Urinary bladder (tissue), 3 donors: ENCODE measurements at regions not wholly inside any gene's neighbourhood (a gene's known extent, or its start where the extent isn't known, plus 50 kb on each side); places are given as distances from the start of the nearest gene placed in this dataset.
A peak's percentile ranks its signal among the peaks of the same experiment; 100 is the strongest.

Source experiments
- DNase-seq: peaks from one replicate; pipeline ENCODE4 v3.0.0-alpha.2; 2015; ENCODE audit errors: extremely low spot score
- H3K27ac ChIP-seq: one replicate; pipeline ENCODE4 v1.5.1; 2013; ENCODE audit warnings: low read depth, mild to moderate bottlenecking, moderate library complexity
- H3K36me3 ChIP-seq: one replicate; pipeline ENCODE4 v1.6.1; 2013; ENCODE audit warnings: mild to moderate bottlenecking, moderate library complexity; ENCODE audit not compliant: insufficient read depth
- H3K4me1 ChIP-seq: one replicate; pipeline ENCODE4 v1.6.1; 2013; ENCODE audit warnings: mild to moderate bottlenecking, moderate library complexity; ENCODE audit not compliant: insufficient read depth
- H3K4me3 ChIP-seq: one replicate; pipeline ENCODE4 v1.5.1; 2013; ENCODE audit warnings: low read depth, low read length
- WGBS: extraction: QIAGEN DNeasy Blood & Tissue Kit; methylation state at CpG from one replicate; pipeline ENCODE4 v1.1.7; 2013; 5-methylcytosine and 5-hydroxymethylcytosine counted together
- donor health status: healthy with polysubstance abuse.
- donor health status: healthy.

DNA sequence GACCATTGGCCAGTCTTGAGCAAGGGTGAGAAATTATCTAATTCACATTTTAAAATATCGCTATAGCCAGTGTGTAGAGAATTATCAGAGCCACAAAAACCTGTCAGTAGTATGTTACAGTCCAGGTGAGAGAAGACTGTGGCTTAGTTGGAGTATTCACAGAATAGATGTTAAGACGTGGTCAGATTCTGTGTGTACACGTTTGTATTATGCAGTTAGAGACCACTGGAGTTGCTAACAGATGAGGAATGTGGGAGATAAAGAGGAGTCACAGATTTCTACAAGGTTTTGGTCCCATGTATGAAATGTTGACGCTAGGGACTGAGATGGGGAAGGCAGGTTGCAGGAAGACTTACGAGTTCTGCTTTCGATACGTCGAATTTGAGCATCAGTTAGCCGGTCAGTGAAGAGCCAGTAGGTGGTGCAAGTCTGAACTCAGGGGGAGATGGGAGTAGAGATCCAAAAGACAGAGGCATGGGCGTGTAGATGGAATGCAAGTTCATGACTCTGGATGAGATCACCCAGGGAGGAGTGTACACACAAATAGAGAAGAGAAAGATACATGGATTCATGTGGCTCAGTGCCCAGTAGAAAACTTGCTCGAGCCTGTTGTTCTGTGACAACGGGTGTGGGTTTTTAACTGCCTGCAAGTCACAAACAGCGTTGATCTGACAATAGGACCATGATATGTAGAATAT lies 114.8 kb upstream of the FLRT2 start:
- Histone ChIP-seq H3K27ac (no peak overlapping the region), H3K4me3 (no peak overlapping the region), H3K36me3 (no peaks in the 10 kb centered on the region), H3K4me1 (no peaks in the 10 kb centered on the region)
- 51% methylated on average over 13 of the region's 13 CpGs for WGBS
- peak; percentile 91 for DNase-seq

DNA sequence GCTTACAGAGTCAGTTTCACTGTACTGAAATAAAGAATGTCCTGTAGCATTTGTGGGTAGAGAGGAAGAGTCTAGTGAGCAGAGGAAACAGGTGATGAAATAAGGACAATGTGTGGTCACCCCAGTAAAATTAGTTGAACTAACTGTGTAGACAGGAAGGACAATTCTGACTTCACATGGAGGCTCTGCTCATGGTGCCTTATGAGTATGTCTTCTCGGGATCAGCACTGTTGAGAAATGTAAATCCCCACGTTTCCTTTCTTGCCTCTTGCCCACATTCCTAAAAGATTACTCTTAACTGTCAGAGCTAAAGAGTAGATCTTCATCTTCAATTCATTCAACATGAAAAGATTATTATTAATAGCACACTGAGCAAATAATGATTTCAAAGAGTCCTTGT lies 113.2 kb upstream of the FLRT2 start:
- no peak for DNase-seq
- H3K27ac ChIP-seq = peak overlapping the region; percentile 10
- H3K4me3 ChIP-seq = no peak overlapping the region
- H3K4me1 ChIP-seq = no peaks in the 10 kb centered on the region
- H3K36me3 ChIP-seq = no peaks in the 10 kb centered on the region
- 15% methylated on average over 2 of the region's 2 CpGs for WGBS

DNA sequence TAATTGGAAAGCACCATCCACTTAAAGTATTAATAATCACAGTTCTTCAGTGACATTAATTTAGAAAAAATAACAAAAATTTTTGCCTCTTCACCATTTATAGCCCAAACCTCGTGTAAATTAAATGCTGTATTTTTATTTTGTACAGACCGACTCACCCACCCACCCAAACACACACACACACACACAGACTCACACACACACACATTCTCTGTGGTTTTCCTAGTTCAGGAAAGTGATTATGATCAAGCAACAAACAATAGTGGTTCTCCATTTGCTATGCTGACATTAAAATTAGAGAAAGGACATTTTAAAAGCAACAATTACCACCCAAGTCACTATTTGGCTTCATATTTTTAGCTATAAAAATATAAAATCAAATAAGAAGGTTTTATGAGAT lies 112.5 kb upstream of the FLRT2 start:
- 66% methylated on average over 2 of the region's 2 CpGs for WGBS
- Histone ChIP-seq H3K36me3 (no peaks in the 10 kb centered on the region), H3K4me3 (no peak overlapping the region), H3K4me1 (no peaks in the 10 kb centered on the region), H3K27ac (no peak overlapping the region)
- DNase-seq = no peak

DNA sequence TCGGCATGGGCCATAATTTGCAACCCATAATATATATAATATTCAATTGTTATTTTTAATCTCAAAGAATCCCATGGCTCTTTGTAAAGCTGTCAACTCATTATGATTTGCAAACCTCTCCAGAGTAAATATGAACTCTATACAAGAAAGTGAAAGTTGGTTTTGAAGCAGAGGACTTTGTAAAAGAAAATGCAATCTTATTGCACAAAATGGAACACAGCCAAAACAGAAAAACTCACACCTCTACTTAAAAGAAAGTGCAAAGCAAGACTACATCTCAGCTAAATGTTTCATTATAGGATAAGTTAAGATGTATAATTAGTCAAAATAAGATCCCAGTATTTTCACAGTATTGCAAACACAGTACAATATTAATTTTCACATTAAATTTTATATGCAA lies 111.2 kb upstream of the FLRT2 start:
- WGBS = 93% methylated on average over 1 of the region's 1 CpG

DNA sequence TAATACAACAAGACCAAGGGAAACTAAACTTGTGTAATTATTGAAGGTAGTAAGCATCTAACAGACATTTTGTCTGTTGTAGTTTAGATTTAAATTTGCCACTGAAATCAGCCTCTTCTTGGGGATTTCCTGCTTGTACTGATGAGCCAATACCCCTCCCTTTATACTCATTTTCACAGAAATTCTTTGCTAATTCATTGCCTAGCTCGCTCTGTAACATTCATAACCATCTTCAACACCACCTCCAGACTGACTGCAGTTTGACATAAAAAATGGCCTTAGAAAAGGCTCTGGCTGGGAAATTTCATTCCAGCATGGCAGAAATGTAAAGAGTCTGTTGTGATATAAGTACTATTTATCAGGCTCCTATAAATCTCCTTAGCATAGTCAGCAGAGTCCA lies 109.7 kb upstream of the FLRT2 start:
- no peak overlapping the region for H3K27ac ChIP-seq
- no peak overlapping the region for H3K4me3 ChIP-seq
- H3K36me3 ChIP-seq = no peaks in the 10 kb centered on the region
- H3K4me1 ChIP-seq = no peaks in the 10 kb centered on the region
- DNase-seq = no peak
- WGBS = 92% methylated on average over 1 of the region's 1 CpG

More for the DNA sequence above, 111.2 kb upstream of the FLRT2 start:
- Histone ChIP-seq H3K4me1 (no peaks in the 10 kb centered on the region), H3K4me3 (no peak overlapping the region), H3K36me3 (no peaks in the 10 kb centered on the region), H3K27ac (no peak overlapping the region)
- no peak for DNase-seq

DNA sequence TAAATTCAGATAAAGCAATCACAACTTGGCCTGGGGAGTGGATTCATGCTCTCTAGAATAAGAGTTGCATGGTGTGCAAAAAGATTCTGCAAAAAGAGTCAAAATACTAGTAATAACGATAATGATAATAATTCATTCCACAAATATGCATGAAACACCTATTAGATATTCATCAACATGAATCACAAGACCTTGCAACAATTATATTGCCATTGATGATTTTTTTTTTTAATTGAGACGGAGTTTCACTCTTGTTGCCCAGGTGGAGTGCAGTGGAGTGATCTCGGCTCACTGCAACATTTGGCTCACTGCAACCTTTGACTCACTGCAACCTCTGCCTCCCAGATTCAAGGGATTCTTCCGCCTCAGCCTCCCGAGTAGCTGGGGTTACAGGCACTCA lies 109.2 kb upstream of the FLRT2 start:
- H3K36me3 ChIP-seq = no peaks in the 10 kb centered on the region
- WGBS = 95% methylated on average over 5 of the region's 5 CpGs
- no peak overlapping the region for H3K27ac ChIP-seq
- no peak for DNase-seq
- no peak overlapping the region for H3K4me3 ChIP-seq
- no peaks in the 10 kb centered on the region for H3K4me1 ChIP-seq

DNA sequence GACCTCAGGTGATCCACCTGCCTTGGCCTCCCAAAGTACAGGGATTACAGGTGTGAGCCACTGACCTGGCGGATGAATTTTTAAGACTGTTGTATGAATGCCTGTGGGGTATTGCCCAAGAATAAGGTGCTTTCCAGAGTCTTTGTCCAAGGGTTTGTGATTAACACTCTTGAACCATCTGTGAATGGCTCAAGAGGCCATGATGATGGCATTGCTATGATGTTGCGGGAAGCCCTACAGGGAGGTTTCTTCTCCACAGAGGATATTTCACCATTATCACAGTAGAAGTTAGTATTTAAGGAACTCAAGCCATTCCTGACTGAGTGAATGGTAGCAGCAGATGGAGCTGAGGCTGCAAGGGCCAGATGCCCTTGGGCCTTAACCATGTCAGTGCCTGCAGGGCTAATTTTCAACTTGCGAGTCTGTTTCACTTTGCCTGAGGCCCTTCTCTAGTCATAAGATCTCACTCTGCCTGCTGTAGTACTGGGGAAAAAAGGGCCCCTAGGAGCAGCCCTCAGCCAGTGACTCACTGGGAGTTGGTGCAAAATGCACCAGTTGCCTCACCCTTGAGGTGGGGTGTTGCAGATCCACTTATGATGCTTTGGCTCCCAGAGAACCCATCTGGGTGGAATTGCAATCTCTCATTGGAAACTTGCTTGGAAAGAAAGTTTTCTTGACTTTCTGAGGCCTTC lies 108.6 kb upstream of the FLRT2 start:
- Histone ChIP-seq H3K4me1 (no peaks in the 10 kb centered on the region), H3K27ac (no peak overlapping the region), H3K36me3 (no peaks in the 10 kb centered on the region), H3K4me3 (no peak overlapping the region)
- WGBS = 96% methylated on average over 3 of the region's 3 CpGs
- no peak for DNase-seq

DNA sequence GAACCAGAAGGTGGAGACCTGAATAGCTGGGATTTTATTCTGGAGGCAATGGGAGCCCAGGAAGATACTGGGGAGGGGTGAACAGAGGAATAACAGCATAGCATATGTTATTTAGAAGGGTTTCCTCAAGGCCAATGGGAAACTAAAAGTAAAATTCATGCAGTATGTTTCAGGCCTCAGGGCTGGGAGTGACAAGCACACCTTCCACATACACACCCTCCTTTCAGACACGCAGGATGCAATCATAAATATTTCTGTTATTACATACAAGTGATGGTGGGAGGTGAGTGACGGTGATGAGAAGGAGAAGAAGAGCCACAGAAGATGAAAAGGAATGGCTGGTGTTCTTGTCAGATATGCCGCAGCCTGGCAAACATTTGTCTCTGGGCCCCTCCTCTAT lies 106.1 kb upstream of the FLRT2 start:
- Histone ChIP-seq H3K4me1 (no peaks in the 10 kb centered on the region), H3K4me3 (no peak overlapping the region), H3K27ac (no peak overlapping the region), H3K36me3 (no peaks in the 10 kb centered on the region)
- no peak for DNase-seq
- 97% methylated on average over 3 of the region's 3 CpGs for WGBS

DNA sequence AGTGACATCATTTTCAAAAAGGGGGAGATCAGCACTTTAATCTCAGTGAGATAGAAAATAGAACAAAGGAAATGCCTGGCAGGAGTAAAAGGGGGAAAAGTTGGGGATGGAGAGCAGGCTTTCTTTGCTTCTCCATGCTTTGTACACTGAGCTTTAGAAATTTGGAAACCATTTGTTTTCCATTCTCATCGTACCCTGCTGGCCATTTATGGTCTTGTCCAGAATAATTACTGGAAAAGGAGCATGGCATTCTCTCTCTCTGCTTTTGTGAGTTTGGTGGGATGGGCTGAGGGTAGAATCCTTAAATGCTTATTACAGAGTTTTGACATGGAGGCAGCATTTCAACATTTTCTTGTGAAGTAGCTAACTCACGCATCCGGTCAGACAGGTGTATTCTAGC lies 104.4 kb upstream of the FLRT2 start:
- Histone ChIP-seq H3K27ac (no peak overlapping the region), H3K36me3 (no peaks in the 10 kb centered on the region), H3K4me3 (no peak overlapping the region), H3K4me1 (no peaks in the 10 kb centered on the region)
- WGBS = 84% methylated on average over 3 of the region's 3 CpGs
- no peak for DNase-seq

DNA sequence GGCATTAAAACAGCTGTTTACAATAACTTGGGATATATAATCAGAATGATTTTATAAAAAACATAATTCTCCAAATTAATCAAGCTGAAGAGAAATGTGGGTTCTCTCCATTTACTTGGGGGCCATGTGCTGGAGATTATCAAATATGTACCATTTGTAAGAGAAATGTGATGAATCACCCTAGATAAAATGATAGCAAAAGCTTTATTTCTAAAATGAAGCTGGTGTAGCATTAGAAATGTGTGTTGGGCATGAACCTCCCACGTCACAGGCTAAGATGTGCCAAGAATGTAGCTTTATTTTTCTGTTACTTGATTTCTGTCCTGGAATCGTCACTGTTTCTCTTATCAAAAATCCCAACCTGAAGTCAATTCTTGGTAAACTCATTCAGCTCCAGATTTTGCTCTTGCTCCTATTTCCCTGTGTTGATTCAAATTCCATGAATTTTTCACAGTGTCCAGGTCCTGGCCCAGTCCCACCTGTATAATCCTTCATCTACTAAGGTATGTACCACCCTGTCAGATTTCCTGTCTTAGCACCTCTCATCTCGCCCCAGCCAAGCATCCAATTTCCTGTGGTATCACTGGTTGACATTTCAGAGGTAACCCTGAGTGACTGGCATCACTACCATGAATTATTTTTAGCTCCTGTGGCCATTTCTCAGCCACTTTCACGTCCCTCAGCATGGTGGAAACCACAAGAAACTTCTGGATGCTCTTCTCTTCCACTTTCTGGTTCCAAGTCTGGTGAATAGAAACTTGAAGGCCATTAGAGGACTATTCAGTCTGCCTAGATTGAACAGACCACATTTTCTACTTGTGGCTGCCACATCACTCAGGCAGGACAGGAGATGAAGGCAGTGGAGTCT lies 103.6 kb upstream of the FLRT2 start:
- Histone ChIP-seq H3K27ac (no peak overlapping the region), H3K4me1 (no peaks in the 10 kb centered on the region), H3K36me3 (no peaks in the 10 kb centered on the region), H3K4me3 (no peak overlapping the region)
- WGBS = 78% methylated on average over 4 of the region's 4 CpGs
- DNase-seq = no peak

DNA sequence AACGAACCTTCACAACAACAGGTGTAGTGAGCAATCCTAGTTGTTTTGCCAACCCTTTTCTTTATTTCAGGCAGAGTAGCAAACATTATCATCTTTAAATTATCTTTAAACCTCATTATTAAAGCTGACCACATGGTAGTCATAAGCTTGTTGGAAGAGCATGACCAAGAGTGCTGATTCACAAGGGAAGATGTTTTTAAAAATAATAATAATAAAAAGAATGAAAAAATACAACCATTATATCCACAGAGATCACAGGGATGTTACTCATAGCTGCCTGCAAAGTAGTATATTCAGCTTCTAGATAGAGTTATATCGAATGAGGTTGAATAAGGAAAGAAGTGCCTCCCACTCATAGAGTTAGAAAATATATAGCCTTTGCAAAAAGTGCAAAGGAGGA lies 101.0 kb upstream of the FLRT2 start:
- DNase-seq = no peak
- Histone ChIP-seq H3K27ac (no peak overlapping the region), H3K4me1 (no peaks in the 10 kb centered on the region), H3K36me3 (no peaks in the 10 kb centered on the region), H3K4me3 (no peak overlapping the region)
- 89% methylated on average over 2 of the region's 2 CpGs for WGBS

DNA sequence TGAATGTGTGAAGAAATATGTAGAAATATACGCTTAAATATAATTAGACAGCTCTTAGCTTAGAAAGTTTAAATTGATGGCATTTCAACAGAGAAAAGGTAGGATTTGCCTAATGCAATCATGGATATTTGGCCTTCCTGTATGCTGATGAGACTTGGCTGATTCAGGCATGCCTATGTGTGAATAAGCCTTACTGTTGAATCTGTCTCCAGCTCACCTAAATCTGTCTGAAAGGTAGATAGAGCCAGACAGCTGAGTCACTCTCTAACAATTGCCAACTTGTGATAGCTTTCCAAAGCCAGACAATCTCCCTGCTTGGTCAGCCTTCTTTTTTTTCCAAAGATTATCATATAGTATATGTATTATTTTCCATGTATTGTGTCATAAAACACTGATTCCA lies 92.8 kb upstream of the FLRT2 start:
- no peak overlapping the region for H3K27ac ChIP-seq
- WGBS = 92% methylated on average over 1 of the region's 1 CpG

DNA sequence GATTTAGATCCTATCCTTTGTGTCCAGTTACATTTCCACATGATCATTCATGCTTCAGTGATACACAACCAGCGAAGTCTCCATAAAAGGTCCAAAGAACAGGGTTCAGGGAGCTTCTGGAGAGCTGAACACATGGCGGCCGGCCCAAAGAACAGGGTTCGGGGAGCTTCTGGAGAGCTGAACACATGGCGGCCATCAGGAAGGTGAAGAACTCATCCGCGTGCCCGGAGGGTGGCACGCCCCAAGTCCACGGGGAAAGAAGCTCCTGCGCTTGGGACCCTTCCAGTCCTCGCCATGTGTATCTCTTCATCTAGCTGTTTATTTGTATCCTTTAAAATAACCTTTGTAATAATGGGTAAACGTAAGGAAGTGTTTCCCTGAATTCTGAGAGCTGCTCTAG lies 91.9 kb upstream of the FLRT2 start:
- no peaks in the 10 kb centered on the region for H3K36me3 ChIP-seq
- no peak overlapping the region for H3K27ac ChIP-seq
- no peak overlapping the region for H3K4me3 ChIP-seq
- 94% methylated on average over 13 of the region's 13 CpGs for WGBS
- no peak for DNase-seq
- no peaks in the 10 kb centered on the region for H3K4me1 ChIP-seq

More for the DNA sequence above, 92.8 kb upstream of the FLRT2 start:
- Histone ChIP-seq H3K4me1 (no peaks in the 10 kb centered on the region), H3K4me3 (no peak overlapping the region), H3K36me3 (no peaks in the 10 kb centered on the region)
- DNase-seq = no peak

DNA sequence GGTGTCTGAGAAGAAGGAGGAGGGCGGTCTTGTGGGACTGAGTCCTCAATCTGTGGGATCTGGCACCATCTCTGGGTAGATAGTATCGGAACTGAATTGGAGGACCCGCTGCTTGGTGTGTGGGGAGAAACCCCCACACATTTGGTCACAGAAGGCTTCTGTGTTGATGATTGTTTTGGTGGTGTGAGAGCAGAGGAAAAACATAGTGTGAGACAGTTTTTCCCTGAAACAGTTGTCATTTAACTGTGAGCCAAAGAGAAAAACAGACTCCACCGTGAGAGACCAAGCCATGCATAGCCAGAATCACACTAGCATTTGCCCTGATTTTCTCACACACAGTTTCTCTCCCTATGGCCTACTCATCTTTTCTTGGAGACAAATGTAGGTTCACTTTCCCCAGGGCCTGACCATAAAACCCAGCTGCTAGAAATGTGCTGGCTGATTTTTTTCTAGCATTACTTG lies 91.4 kb upstream of the FLRT2 start:
- 84% methylated on average over 4 of the region's 4 CpGs for WGBS
- no peak for DNase-seq
- Histone ChIP-seq H3K4me3 (no peak overlapping the region), H3K36me3 (no peaks in the 10 kb centered on the region), H3K27ac (no peak overlapping the region), H3K4me1 (no peaks in the 10 kb centered on the region)
